Stomach (tissue), 8 donors: ENCODE measurements at regions not wholly inside any gene's neighbourhood (a gene's known extent, or its start where the extent isn't known, plus 50 kb on each side); places are given as distances from the start of the nearest gene placed in this dataset.
A peak's percentile ranks its signal among the peaks of the same experiment; 100 is the strongest.

Source experiments
- DNase-seq, 2 donors: peaks; one replicate each; pipeline versions ENCODE4 v3.0.0 to v3.0.0-alpha.2; 2013 to 2019
- H3K27ac ChIP-seq, 5 donors: fragments of 200-600 bp in 4 of 5; sonication (generic) in 4 of 5; one replicate each; pipeline ENCODE4 v1.5.1; 2013 to 2019; ENCODE audit warnings: mild to moderate bottlenecking in 1 of 5, moderate library complexity in 1 of 5
- H3K27me3 ChIP-seq, 3 donors: fragments of 200-600 bp; sonication (generic); one replicate each; pipeline ENCODE4 v1.5.1; 2017 to 2019; ENCODE audit warnings: mixed run types in 1 of 3
- H3K36me3 ChIP-seq, 4 donors: fragments of 200-600 bp; sonication (generic); 1 replicate in 3 of 4; 2 replicates in 1 of 4; pipeline ENCODE4 v1.5.1; 2016 to 2019
- H3K4me1 ChIP-seq, 4 donors: fragments of 200-600 bp; sonication (generic); one replicate each; pipeline ENCODE4 v1.5.1; 2016 to 2019
- H3K4me3 ChIP-seq, 4 donors: fragments of 200-600 bp; sonication (generic) in 3 of 4; one replicate each; pipeline ENCODE4 v1.5.1; 2016 to 2019; ENCODE audit warnings: mild to moderate bottlenecking in 1 of 4
- H3K9me3 ChIP-seq, 4 donors: fragments of 200-600 bp; sonication (generic); one replicate each; pipeline ENCODE4 v1.5.1; 2016 to 2019
- EP300 ChIP-seq: sonication (generic); formaldehyde crosslinking; IDR thresholded peaks from one replicate; pipeline ENCODE4 v1.6.1; 2017; ENCODE audit warnings: antibody characterized with exemption
- POLR2A ChIP-seq, 4 donors: fragments of 450-650 bp; IDR thresholded peaks; one replicate each; pipeline ENCODE4 v1.6.1; 2016; ENCODE audit warnings: antibody characterized with exemption in 4 of 4, control low read depth in 2 of 4, mild to moderate bottlenecking in 1 of 4, moderate library complexity in 1 of 4
- POLR2AphosphoS5 ChIP-seq, 3 donors: sonication (generic); formaldehyde crosslinking; IDR thresholded peaks; one replicate each; pipeline ENCODE4 v1.6.1; 2016; ENCODE audit warnings: antibody characterized with exemption in 3 of 3
- WGBS, 5 donors: extraction: QIAGEN DNeasy Blood & Tissue Kit in 3 of 5; methylation state at CpG; one replicate each; pipeline versions ENCODE4 v1.1.5 to v1.1.7; 2013 to 2018; 5-methylcytosine and 5-hydroxymethylcytosine counted together
- intact Hi-C: fragments of 100-400 bp; cut with DNase I; formaldehyde crosslinking; loops from one replicate; pipeline ENCODE4 v1.15.1; 2023; ENCODE audit warnings: low total_unique reads
- TF ChIP-seq, protein P1 (sequence below), 7 experiments: fragments of 450-650 bp in 4 of 7; fragments of 200-600 bp in 3 of 7; sonication (generic) in 3 of 7; IDR thresholded peaks; one replicate each; pipeline ENCODE4 v1.5.1; 2016 to 2019; ENCODE audit warnings: antibody characterized with exemption in 7 of 7, control low read depth in 2 of 7, mild to moderate bottlenecking in 1 of 7
- donor health status: healthy with polysubstance abuse.
- donor health status: Bipolar disorder and iron deficiency.
- donor health status: healthy.

DNA sequence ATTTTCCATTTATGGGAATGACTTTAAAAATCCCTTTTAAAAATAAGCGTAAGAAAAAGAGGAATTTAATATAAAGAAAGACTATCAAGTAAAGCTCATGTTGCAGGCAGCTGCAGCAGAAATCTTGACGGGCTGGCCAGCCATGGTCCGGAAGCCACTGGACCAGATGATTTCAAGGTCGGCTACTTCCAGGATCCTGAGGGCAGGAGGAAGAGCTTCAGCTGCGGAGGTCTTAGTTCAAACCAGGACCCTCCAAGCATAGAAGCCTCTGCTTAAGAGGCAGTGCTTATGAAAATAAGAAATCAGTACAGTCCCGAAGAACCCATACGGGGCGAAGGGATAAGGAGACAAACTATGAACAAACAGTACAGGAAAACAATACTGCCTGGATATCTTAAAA lies 220.2 kb upstream of the CELF2 start:
- H3K4me1 ChIP-seq: peaks cover 0 to 30% (median 21%) of the 10 kb centered on the region in 4 donors

DNA sequence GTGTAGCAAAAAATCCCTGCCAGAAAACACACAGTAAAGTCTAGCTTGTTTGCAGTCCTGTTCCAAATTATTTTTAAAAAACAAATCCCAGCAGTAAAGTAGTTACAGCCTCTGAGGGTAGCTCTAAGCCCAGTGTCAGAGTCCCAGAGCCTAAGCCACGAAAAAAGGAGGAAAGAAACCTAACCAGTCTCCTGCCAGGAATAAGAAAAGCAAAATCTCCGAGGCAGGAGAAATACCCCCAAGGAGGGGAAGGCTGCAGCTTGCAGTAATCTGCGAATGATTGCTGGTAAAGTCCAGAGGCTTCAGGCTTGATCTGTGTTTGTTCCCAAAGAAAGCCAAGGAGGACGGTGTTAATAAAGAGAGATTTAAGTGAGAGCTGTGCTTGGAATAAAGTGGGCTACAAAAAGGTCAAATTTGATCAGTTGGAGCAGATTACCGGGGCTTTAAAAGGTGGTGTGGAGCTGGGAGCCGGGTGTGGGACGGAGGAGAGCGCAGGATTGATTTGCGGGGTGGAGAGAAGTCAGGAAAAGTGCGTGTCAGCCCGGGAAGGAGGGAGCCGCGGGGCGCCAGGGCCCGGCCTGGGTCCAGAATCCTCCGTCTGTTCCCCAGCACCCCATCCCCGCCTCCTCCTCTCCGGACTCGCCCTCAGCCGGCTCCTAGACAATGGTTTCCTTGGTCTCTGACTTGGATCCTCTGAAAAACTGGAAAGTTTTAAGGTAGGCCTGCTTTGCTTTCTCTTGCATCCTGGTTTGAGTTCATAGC lies 219.4 kb upstream of the CELF2 start:
- TF ChIP-seq POLR2AphosphoS5 (IDR thresholded peaks at IDR 0.05) (no peak), POLR2A (IDR thresholded peaks at IDR 0.05) (no peak), EP300 (no peak)
- TF ChIP-seq, protein P1, sequence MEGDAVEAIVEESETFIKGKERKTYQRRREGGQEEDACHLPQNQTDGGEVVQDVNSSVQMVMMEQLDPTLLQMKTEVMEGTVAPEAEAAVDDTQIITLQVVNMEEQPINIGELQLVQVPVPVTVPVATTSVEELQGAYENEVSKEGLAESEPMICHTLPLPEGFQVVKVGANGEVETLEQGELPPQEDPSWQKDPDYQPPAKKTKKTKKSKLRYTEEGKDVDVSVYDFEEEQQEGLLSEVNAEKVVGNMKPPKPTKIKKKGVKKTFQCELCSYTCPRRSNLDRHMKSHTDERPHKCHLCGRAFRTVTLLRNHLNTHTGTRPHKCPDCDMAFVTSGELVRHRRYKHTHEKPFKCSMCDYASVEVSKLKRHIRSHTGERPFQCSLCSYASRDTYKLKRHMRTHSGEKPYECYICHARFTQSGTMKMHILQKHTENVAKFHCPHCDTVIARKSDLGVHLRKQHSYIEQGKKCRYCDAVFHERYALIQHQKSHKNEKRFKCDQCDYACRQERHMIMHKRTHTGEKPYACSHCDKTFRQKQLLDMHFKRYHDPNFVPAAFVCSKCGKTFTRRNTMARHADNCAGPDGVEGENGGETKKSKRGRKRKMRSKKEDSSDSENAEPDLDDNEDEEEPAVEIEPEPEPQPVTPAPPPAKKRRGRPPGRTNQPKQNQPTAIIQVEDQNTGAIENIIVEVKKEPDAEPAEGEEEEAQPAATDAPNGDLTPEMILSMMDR (IDR thresholded peaks at IDR 0.05): no peak
- intact Hi-C loops: no loop called here
- Histone ChIP-seq H3K27ac (peak overlapping the region; percentile 42 to 86 (median 77)), H3K4me1 (peaks cover 0 to 37% (median 23%) of the 10 kb centered on the region in 4 donors), H3K27me3 (no peaks in the 10 kb centered on the region), H3K36me3 (no peaks in the 10 kb centered on the region), H3K9me3 (peaks cover 0 to 7% (median 0%) of the 10 kb centered on the region in 4 donors), H3K4me3 (peak overlapping the region; percentile 8 to 34 (median 25))
- WGBS, 5 donors: 24 to 34% (median 27%) methylated on average over 20 of the region's 20 CpGs
- peak in 1 of 2 donors; percentile 58 for DNase-seq

More for the DNA sequence above, 220.2 kb upstream of the CELF2 start:
- DNase-seq: peak in 1 of 2 donors; percentile 32
- intact Hi-C loops: no loop called here
- H3K36me3 ChIP-seq: no peaks in the 10 kb centered on the region
- H3K27ac ChIP-seq: peak overlapping the region; percentile 17 to 86 (median 77)
- no peaks in the 10 kb centered on the region for H3K27me3 ChIP-seq
- peaks cover 0 to 7% (median 0%) of the 10 kb centered on the region in 4 donors for H3K9me3 ChIP-seq
- TF ChIP-seq POLR2A (IDR thresholded peaks at IDR 0.05) (no peak), POLR2AphosphoS5 (IDR thresholded peaks at IDR 0.05) (no peak), EP300 (no peak)
- TF ChIP-seq, protein P1 (IDR thresholded peaks at IDR 0.05): no peak
- peak overlapping the region in 1 of 4 donors; percentile 34 for H3K4me3 ChIP-seq
- WGBS, 5 donors: 34 to 63% (median 49%) methylated on average over 8 of the region's 8 CpGs

DNA sequence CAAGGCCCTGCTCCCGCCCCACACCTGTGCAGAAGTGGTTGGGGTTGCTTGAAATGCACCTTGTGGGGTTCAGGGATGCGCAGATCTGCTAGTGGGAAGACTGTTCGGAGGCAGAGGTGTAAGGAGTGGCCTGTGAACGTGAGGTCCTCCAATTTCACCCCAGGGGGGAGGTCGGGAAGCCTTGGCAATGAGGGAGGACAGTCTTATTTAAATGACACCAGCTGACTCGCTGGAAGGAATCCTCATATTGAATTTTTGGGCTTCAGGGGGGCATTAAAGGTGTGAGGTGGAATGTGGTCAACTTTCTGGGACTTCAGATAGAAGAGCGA lies 218.8 kb upstream of the CELF2 start:
- H3K27ac ChIP-seq: peak overlapping the region; percentile 42 to 86 (median 77)
- peaks cover 0 to 7% (median 0%) of the 10 kb centered on the region in 4 donors for H3K9me3 ChIP-seq
- TF ChIP-seq EP300 (no peak), POLR2A (IDR thresholded peaks at IDR 0.05) (no peak), POLR2AphosphoS5 (IDR thresholded peaks at IDR 0.05) (no peak)
- TF ChIP-seq, protein P1 (IDR thresholded peaks at IDR 0.05): no peak
- WGBS, 5 donors: 68 to 77% (median 72%) methylated on average over 7 of the region's 7 CpGs
- DNase-seq: no peak
- H3K4me3 ChIP-seq: peak overlapping the region; percentile 8 to 34 (median 25)
- intact Hi-C loops: no loop called here
- no peaks in the 10 kb centered on the region for H3K27me3 ChIP-seq
- peaks cover 0 to 37% (median 23%) of the 10 kb centered on the region in 4 donors for H3K4me1 ChIP-seq
- H3K36me3 ChIP-seq: no peaks in the 10 kb centered on the region

DNA sequence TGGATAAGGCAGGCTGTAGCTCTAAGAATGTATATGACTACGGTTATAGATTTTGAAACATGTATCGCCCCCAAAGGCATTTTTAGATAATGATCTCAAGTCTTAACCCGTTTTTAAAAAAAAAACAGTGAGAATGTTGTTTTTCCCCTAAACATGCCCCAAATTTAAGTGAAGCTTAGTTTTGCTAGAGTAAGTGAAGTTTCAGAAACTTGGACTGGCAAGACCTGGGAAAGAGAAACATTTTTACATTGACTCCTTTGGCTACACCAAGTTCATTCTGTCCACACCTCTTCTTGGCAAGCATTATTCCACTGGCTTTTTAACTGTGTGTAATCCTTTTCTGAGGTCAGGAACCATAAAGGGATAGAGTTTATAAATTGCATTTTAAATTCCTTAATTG lies 216.7 kb upstream of the CELF2 start:
- Histone ChIP-seq H3K4me1 (peaks cover 0 to 34% (median 23%) of the 10 kb centered on the region in 4 donors), H3K36me3 (no peaks in the 10 kb centered on the region), H3K27ac (no peak overlapping the region), H3K4me3 (no peak overlapping the region), H3K9me3 (peaks cover 0 to 7% (median 0%) of the 10 kb centered on the region in 4 donors), H3K27me3 (no peaks in the 10 kb centered on the region)
- intact Hi-C loops: no loop called here
- no peak for DNase-seq
- 74 to 83% (median 77%) methylated on average over 3 of the region's 3 CpGs for WGBS, 5 donors
- TF ChIP-seq, protein P1 (IDR thresholded peaks at IDR 0.05): no peak
- TF ChIP-seq POLR2A (IDR thresholded peaks at IDR 0.05): no peak
